Endothelial cell of umbilical vein (primary cell): ENCODE measurements at regions not wholly inside any gene's neighbourhood (a gene's known extent, or its start where the extent isn't known, plus 50 kb on each side); places are given as distances from the start of the nearest gene placed in this dataset.

Source experiments
- CTCF ChIP-seq, 2 donors: IDR thresholded peaks; 1 replicate in 1 of 2; 2 replicates in 1 of 2; pipeline ENCODE4 v1.5.1; 2011; ENCODE audit warnings: low read length in 2 of 2, mild to moderate bottlenecking in 2 of 2, moderate library complexity in 2 of 2, control low read depth in 1 of 2, inconsistent platforms in 1 of 2, low read depth in 1 of 2; ENCODE audit not compliant: insufficient read depth in 1 of 2; ENCODE audit errors: extremely low read depth in 1 of 2
- EZH2 ChIP-seq: IDR thresholded peaks from 2 replicates; pipeline ENCODE4 v1.6.1; 2012; ENCODE audit warnings: borderline replicate concordance, low read depth, mild to moderate bottlenecking, moderate library complexity, low read length, inconsistent platforms; ENCODE audit not compliant: severe bottlenecking
- FOS ChIP-seq: IDR thresholded peaks from 2 replicates; pipeline ENCODE4 v1.6.1; 2011; ENCODE audit warnings: mild to moderate bottlenecking, low read length, moderate library complexity, borderline replicate concordance; ENCODE audit not compliant: insufficient read depth
- GATA2 ChIP-seq: IDR thresholded peaks from 2 replicates; pipeline ENCODE4 v1.7.0; 2011; ENCODE audit warnings: low read depth, mild to moderate bottlenecking, moderate library complexity, mixed read lengths, low read length; ENCODE audit not compliant: insufficient read length, insufficient read depth
- JUN ChIP-seq: IDR thresholded peaks from 2 replicates; pipeline ENCODE4 v1.6.1; 2011; ENCODE audit warnings: borderline replicate concordance, low read depth; ENCODE audit not compliant: insufficient read length, insufficient read depth
- MAX ChIP-seq: IDR thresholded peaks from 2 replicates; pipeline ENCODE4 v1.6.1; 2011; ENCODE audit not compliant: insufficient read depth, insufficient read length
- MYC ChIP-seq: IDR thresholded peaks from one replicate; pipeline ENCODE4 v1.6.1; 2011; ENCODE audit warnings: mild to moderate bottlenecking, low read depth, low read length
- POLR2A ChIP-seq: IDR thresholded peaks from 2 replicates; pipeline ENCODE4 v1.6.1; 2012; ENCODE audit warnings: low read depth, mild to moderate bottlenecking, control low read depth, low read length
- POLR2AphosphoS5 ChIP-seq: IDR thresholded peaks from 2 replicates; pipeline ENCODE4 v1.6.1; 2012; ENCODE audit warnings: low read depth, mild to moderate bottlenecking, control low read depth, low read length, moderate library complexity; ENCODE audit not compliant: insufficient read depth

GRCh38 chr3:103785537-103785936 is 1350.7 kb downstream of the ZPLD1 start:
- no peak for TF ChIP-seq CTCF (IDR thresholded peaks at IDR 0.05; ENCODE audit: extremely low read depth in 1 of 2, insufficient read depth in 1 of 2, low read depth in 1 of 2, low read length in 2 of 2)
- TF ChIP-seq EZH2 = no peak
- TF ChIP-seq POLR2A = no peak
- no peak for TF ChIP-seq FOS
- TF ChIP-seq POLR2AphosphoS5 = no peak
- TF ChIP-seq GATA2 = no peak
- no peak for TF ChIP-seq MAX
- TF ChIP-seq JUN = no peak
- no peak for TF ChIP-seq MYC
